ENCODE measurements at regions not wholly inside any gene's neighbourhood (a gene's known extent, or its start where the extent isn't known, plus 50 kb on each side); places are given as distances from the start of the nearest gene placed in this dataset.
A peak's percentile ranks its signal among the peaks of the same experiment; 100 is the strongest.

GRCh38 chr7:50863053-50863452 lies 80.4 kb upstream of the GRB10 start:
- TF ChIP-seq, protein P1, sequence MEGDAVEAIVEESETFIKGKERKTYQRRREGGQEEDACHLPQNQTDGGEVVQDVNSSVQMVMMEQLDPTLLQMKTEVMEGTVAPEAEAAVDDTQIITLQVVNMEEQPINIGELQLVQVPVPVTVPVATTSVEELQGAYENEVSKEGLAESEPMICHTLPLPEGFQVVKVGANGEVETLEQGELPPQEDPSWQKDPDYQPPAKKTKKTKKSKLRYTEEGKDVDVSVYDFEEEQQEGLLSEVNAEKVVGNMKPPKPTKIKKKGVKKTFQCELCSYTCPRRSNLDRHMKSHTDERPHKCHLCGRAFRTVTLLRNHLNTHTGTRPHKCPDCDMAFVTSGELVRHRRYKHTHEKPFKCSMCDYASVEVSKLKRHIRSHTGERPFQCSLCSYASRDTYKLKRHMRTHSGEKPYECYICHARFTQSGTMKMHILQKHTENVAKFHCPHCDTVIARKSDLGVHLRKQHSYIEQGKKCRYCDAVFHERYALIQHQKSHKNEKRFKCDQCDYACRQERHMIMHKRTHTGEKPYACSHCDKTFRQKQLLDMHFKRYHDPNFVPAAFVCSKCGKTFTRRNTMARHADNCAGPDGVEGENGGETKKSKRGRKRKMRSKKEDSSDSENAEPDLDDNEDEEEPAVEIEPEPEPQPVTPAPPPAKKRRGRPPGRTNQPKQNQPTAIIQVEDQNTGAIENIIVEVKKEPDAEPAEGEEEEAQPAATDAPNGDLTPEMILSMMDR (IDR thresholded peaks at IDR 0.05) = no peak
- peaks cover under 1% of the 10 kb centered on the region for H3K4me1 Mint-ChIP-seq (ENCODE audit: unreplicated experiment)
- H3K27ac Mint-ChIP-seq (ENCODE audit: unreplicated experiment) = no peak overlapping the region
- H3K36me3 Mint-ChIP-seq (ENCODE audit: unreplicated experiment) = no peaks in the 10 kb centered on the region
- no peak for DNase-seq (ENCODE audit: extremely low spot score, unreplicated experiment)
- H3K4me3 Mint-ChIP-seq (ENCODE audit: unreplicated experiment) = no peak overlapping the region
- H3K9me3 Mint-ChIP-seq (ENCODE audit: unreplicated experiment) = no peaks in the 10 kb centered on the region
- no peaks in the 10 kb centered on the region for H3K27me3 Mint-ChIP-seq (ENCODE audit: unreplicated experiment)

GRCh38 chr7:50862302-50862701 lies 79.6 kb upstream of the GRB10 start:
- Mint-ChIP-seq H3K36me3 (ENCODE audit: unreplicated experiment) (no peaks in the 10 kb centered on the region), H3K4me3 (ENCODE audit: unreplicated experiment) (no peak overlapping the region), H3K4me1 (ENCODE audit: unreplicated experiment) (peaks cover 7% of the 10 kb centered on the region), H3K9me3 (ENCODE audit: unreplicated experiment) (no peaks in the 10 kb centered on the region), H3K27me3 (ENCODE audit: unreplicated experiment) (no peaks in the 10 kb centered on the region), H3K27ac (ENCODE audit: unreplicated experiment) (no peak overlapping the region)
- DNase-seq (ENCODE audit: extremely low spot score, unreplicated experiment) = no peak
- TF ChIP-seq, protein P1 (IDR thresholded peaks at IDR 0.05) = no peak

DNA sequence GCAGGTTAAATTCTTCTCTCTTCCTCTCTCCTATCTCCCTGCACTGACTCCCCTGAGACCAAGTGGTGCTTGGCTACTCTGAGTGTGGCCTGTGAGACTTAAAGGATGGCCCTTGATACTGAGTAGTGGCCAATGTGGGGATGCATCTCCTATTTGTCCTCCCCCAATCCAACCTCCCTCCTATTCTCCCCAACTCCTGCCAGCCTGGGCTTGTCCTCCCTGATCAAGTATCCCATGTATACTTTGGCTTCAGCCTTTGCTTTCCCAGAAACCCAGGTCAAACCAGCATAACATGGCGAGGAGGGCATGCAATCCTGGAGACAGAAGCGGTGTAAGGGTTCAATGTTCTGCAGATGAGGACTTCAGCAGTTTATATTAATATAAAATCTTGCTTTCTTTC lies 77.9 kb upstream of the GRB10 start:
- Mint-ChIP-seq H3K4me1 (ENCODE audit: unreplicated experiment) (peaks cover 7% of the 10 kb centered on the region), H3K9me3 (ENCODE audit: unreplicated experiment) (no peaks in the 10 kb centered on the region), H3K4me3 (ENCODE audit: unreplicated experiment) (no peak overlapping the region), H3K36me3 (ENCODE audit: unreplicated experiment) (no peaks in the 10 kb centered on the region), H3K27ac (ENCODE audit: unreplicated experiment) (no peak overlapping the region), H3K27me3 (ENCODE audit: unreplicated experiment) (no peaks in the 10 kb centered on the region)
- TF ChIP-seq, protein P1 (IDR thresholded peaks at IDR 0.05) = no peak
- no peak for DNase-seq (ENCODE audit: extremely low spot score, unreplicated experiment)

- Mint-ChIP-seq H3K4me1 (ENCODE audit: unreplicated experiment) (peaks cover 7% of the 10 kb centered on the region), H3K9me3 (ENCODE audit: unreplicated experiment) (no peaks in the 10 kb centered on the region), H3K27ac (ENCODE audit: unreplicated experiment) (no peak overlapping the region), H3K4me3 (ENCODE audit: unreplicated experiment) (no peak overlapping the region), H3K36me3 (ENCODE audit: unreplicated experiment) (no peaks in the 10 kb centered on the region), H3K27me3 (ENCODE audit: unreplicated experiment) (no peaks in the 10 kb centered on the region)
- TF ChIP-seq, protein P1 (IDR thresholded peaks at IDR 0.05) = no peak
- peak; percentile 54 for DNase-seq (ENCODE audit: extremely low spot score, unreplicated experiment)
These were observed 77.5 kb upstream of the GRB10 start for GRCh38 chr7:50860174-50860573.

- Mint-ChIP-seq H3K4me1 (ENCODE audit: unreplicated experiment) (peaks cover 7% of the 10 kb centered on the region), H3K36me3 (ENCODE audit: unreplicated experiment) (no peaks in the 10 kb centered on the region), H3K27ac (ENCODE audit: unreplicated experiment) (no peak overlapping the region), H3K4me3 (ENCODE audit: unreplicated experiment) (no peak overlapping the region), H3K9me3 (ENCODE audit: unreplicated experiment) (no peaks in the 10 kb centered on the region), H3K27me3 (ENCODE audit: unreplicated experiment) (no peaks in the 10 kb centered on the region)
- DNase-seq (ENCODE audit: extremely low spot score, unreplicated experiment) = peak; percentile 42
- TF ChIP-seq, protein P1 (IDR thresholded peaks at IDR 0.05) = no peak
These were observed 76.0 kb upstream of the GRB10 start for GRCh38 chr7:50858528-50859245.
